H1 (cell line): ENCODE measurements at regions not wholly inside any gene's neighbourhood (a gene's known extent, or its start where the extent isn't known, plus 50 kb on each side); places are given as distances from the start of the nearest gene placed in this dataset.

ENCODE experiments used
- CTCF ChIA-PET: fragments of 300-600 bp; sonication (Branson Sonifier 250); formaldehyde crosslinking; loops from one replicate; lab custom pipeline; 2021; ENCODE audit not compliant: partially characterized antibody; lab: Charles Lee
- POLR2A ChIA-PET: fragments of 300-600 bp; sonication (Branson Sonifier 250); formaldehyde crosslinking; loops from one replicate; lab custom pipeline; 2021; ENCODE audit warnings: inconsistent platforms; ENCODE audit not compliant: partially characterized antibody; lab: Charles Lee
- DNase-seq, 2 experiments: peaks; one replicate each; pipeline versions ENCODE4 v3.0.0 to v3.0.0-alpha.2; 2010 to 2022; ENCODE audit warnings: low spot score in 2 of 2, low read depth in 1 of 2, mixed read lengths in 1 of 2
- FAIRE-seq: peaks from 2 replicates; lab custom pipeline; 2011; peaks lifted over from hg19 to GRCh38; lab: Jason Lieb, UNC
- H2AFZ ChIP-seq: 2 replicates; pipeline ENCODE4 v1.8.1; 2012; ENCODE audit warnings: low read length, inconsistent platforms
- H2AK5ac ChIP-seq: 2 replicates; pipeline ENCODE4 v1.6.1; 2013; ENCODE audit warnings: low read depth, low read length
- H2BK120ac ChIP-seq: replicated peaks from 2 replicates; pipeline ENCODE3; 2013; ENCODE audit warnings: low read depth, low read length, inconsistent platforms
- H2BK12ac ChIP-seq: 2 replicates; pipeline ENCODE4 v1.6.1; 2013; ENCODE audit warnings: low read depth, low read length
- H2BK15ac ChIP-seq: 2 replicates; pipeline ENCODE4 v1.6.1; 2013; ENCODE audit warnings: low read length
- H2BK20ac ChIP-seq: 2 replicates; pipeline ENCODE4 v1.6.1; 2013; ENCODE audit warnings: low read length
- H2BK5ac ChIP-seq: 2 replicates; pipeline ENCODE4 v1.6.1; 2013; ENCODE audit warnings: low read depth, low read length
- H3K14ac ChIP-seq: 2 replicates; pipeline ENCODE4 v1.6.1; 2013; ENCODE audit warnings: inconsistent platforms; ENCODE audit not compliant: insufficient read length
- H3K18ac ChIP-seq: 2 replicates; pipeline ENCODE4 v1.6.1; 2013; ENCODE audit warnings: low read length; ENCODE audit errors: extremely low read depth
- H3K23ac ChIP-seq: 2 replicates; pipeline ENCODE4 v1.6.1; 2013; ENCODE audit warnings: inconsistent platforms; ENCODE audit not compliant: insufficient read length
- H3K23me2 ChIP-seq: 2 replicates; pipeline ENCODE4 v1.6.1; 2013; ENCODE audit warnings: low read depth, low read length
- H3K27ac ChIP-seq: 2 replicates; pipeline ENCODE4 v1.6.1; 2011; ENCODE audit warnings: low read depth, low read length, inconsistent platforms
- H3K27me3 ChIP-seq, 4 experiments: replicated peaks in 1 of 4; 1 replicate in 1 of 4; 2 replicates in 3 of 4; pipeline versions ENCODE4 v1.6.1 to v1.8.1; 2011 to 2013; ENCODE audit warnings: low read length in 3 of 4, mild to moderate bottlenecking in 3 of 4, inconsistent platforms in 2 of 4, mixed read lengths in 2 of 4, moderate library complexity in 1 of 4; ENCODE audit not compliant: control insufficient read depth in 3 of 4, insufficient read depth in 3 of 4; ENCODE audit errors: extremely low read depth in 1 of 4
- H3K36me3 ChIP-seq, 4 experiments: 2 replicates each; pipeline versions ENCODE4 v1.6.1 to v1.8.1; 2011 to 2013; ENCODE audit warnings: mild to moderate bottlenecking in 4 of 4, low read length in 3 of 4, moderate library complexity in 2 of 4, control low read depth in 1 of 4, inconsistent platforms in 1 of 4; ENCODE audit not compliant: insufficient read depth in 4 of 4, control insufficient read depth in 2 of 4
- H3K4ac ChIP-seq: replicated peaks from 2 replicates; pipeline ENCODE3; 2013; ENCODE audit warnings: low read length, low read depth, mixed read lengths, inconsistent platforms; ENCODE audit not compliant: insufficient read length
- H3K4me1 ChIP-seq, 4 experiments: replicated peaks in 1 of 4; 1 replicate in 1 of 4; 2 replicates in 3 of 4; pipeline versions ENCODE4 v1.6.1 to v1.8.1; 2011 to 2013; ENCODE audit warnings: low read length in 3 of 4, inconsistent platforms in 2 of 4, mixed read lengths in 1 of 4; ENCODE audit not compliant: insufficient read depth in 4 of 4, control insufficient read depth in 3 of 4
- H3K4me2 ChIP-seq, 2 experiments: 2 replicates each; pipeline versions ENCODE4 v1.6.1 to v1.8.1; 2011 to 2013; ENCODE audit warnings: low read depth in 2 of 2, low read length in 2 of 2, control low read depth in 1 of 2, inconsistent platforms in 1 of 2, mild to moderate bottlenecking in 1 of 2; ENCODE audit not compliant: insufficient read depth in 1 of 2
- H3K4me3 ChIP-seq, 4 experiments: fragments of 200-600, 300-600 bp in 1 of 4; sonication (generic), shearing (Covaris generic), sonication (Bioruptor Twin) in 1 of 4; 2 replicates each; pipeline versions ENCODE4 v1.5.1 to v1.8.1; 2011 to 2016; ENCODE audit warnings: low read length in 4 of 4, low read depth in 3 of 4, control low read depth in 2 of 4, inconsistent platforms in 2 of 4, mild to moderate bottlenecking in 2 of 4, mixed read lengths in 1 of 4, moderate library complexity in 1 of 4; ENCODE audit not compliant: insufficient read depth in 2 of 4; ENCODE audit errors: extremely low read depth in 1 of 4
- H3K56ac ChIP-seq: replicated peaks from 2 replicates; pipeline ENCODE3; 2013; ENCODE audit warnings: low read depth, mild to moderate bottlenecking, mixed read lengths, low read length, inconsistent platforms; ENCODE audit not compliant: insufficient read length
- H3K79me1 ChIP-seq: 2 replicates; pipeline ENCODE4 v1.6.1; 2013; ENCODE audit warnings: low read depth, low read length, control low read depth
- H3K79me2 ChIP-seq, 2 experiments: 2 replicates each; pipeline versions ENCODE4 v1.6.1 to v1.8.1; 2012 to 2013; ENCODE audit warnings: low read length in 2 of 2, mild to moderate bottlenecking in 2 of 2, inconsistent platforms in 1 of 2; ENCODE audit not compliant: insufficient read depth in 2 of 2, control insufficient read depth in 1 of 2
- H3K9ac ChIP-seq, 4 experiments: replicated peaks in 1 of 4; 1 replicate in 1 of 4; 2 replicates in 3 of 4; pipeline versions ENCODE4 v1.6.1 to v1.8.1; 2011 to 2013; ENCODE audit warnings: low read depth in 3 of 4, low read length in 3 of 4, control low read depth in 2 of 4, mild to moderate bottlenecking in 2 of 4, moderate library complexity in 2 of 4, inconsistent platforms in 1 of 4; ENCODE audit errors: extremely low read depth in 1 of 4
- H3K9me3 ChIP-seq, 2 experiments: 2 replicates each; pipeline versions ENCODE4 v1.6.1 to v1.8.1; 2012 to 2013; ENCODE audit warnings: mild to moderate bottlenecking in 2 of 2, moderate library complexity in 2 of 2, control low read depth in 1 of 2, inconsistent platforms in 1 of 2, low read depth in 1 of 2, low read length in 1 of 2, mixed read lengths in 1 of 2; ENCODE audit not compliant: insufficient read depth in 2 of 2
- H4K20me1 ChIP-seq, 2 experiments: replicated peaks in 1 of 2; 2 replicates each; pipeline versions ENCODE3 to v1.8.1; 2011 to 2013; ENCODE audit warnings: inconsistent platforms in 2 of 2, low read length in 2 of 2, mild to moderate bottlenecking in 1 of 2; ENCODE audit not compliant: insufficient read depth in 2 of 2, control insufficient read depth in 1 of 2
- H4K5ac ChIP-seq: 2 replicates; pipeline ENCODE4 v1.6.1; 2013; ENCODE audit warnings: low read length, low read depth, mixed read lengths, inconsistent platforms; ENCODE audit not compliant: insufficient read length
- H4K8ac ChIP-seq: 2 replicates; pipeline ENCODE4 v1.8.0; 2013; ENCODE audit warnings: mild to moderate bottlenecking, moderate library complexity, low read length, inconsistent platforms; ENCODE audit not compliant: insufficient read depth; ENCODE audit errors: extremely low read depth
- H4K91ac ChIP-seq: replicated peaks from 2 replicates; pipeline ENCODE3; 2013; ENCODE audit warnings: low read length, mixed read lengths, inconsistent platforms; ENCODE audit not compliant: insufficient read length
- ATF2 ChIP-seq: IDR thresholded peaks from 2 replicates; pipeline ENCODE4 v1.6.1; 2012; ENCODE audit warnings: low read length, inconsistent platforms
- BRCA1 ChIP-seq: IDR thresholded peaks from 2 replicates; pipeline ENCODE4 v1.6.1; 2012; ENCODE audit warnings: low read depth, low read length, improper control_type of control experiment
- CBX5 ChIP-seq: fragments of 300-800, 300-1000 bp; sonication (generic); IDR thresholded peaks from 2 replicates; pipeline ENCODE4 v1.7.1; 2016; ENCODE audit warnings: antibody characterized with exemption, low read length, low read depth
- CBX8 ChIP-seq: fragments of 300-800, 300-1000 bp; sonication (generic); IDR thresholded peaks from 2 replicates; pipeline ENCODE4 v1.7.1; 2016; ENCODE audit warnings: low read depth, low read length, borderline replicate concordance
- JUND ChIP-seq: IDR thresholded peaks from 2 replicates; pipeline ENCODE4 v1.6.1; 2011; ENCODE audit warnings: mild to moderate bottlenecking, improper control_type of control experiment, low read length
- KDM1A ChIP-seq: fragments of 200-600, 300-600 bp; sonication (generic); IDR thresholded peaks from 2 replicates; pipeline ENCODE4 v1.7.1; 2016; ENCODE audit warnings: mild to moderate bottlenecking, low read length, borderline replicate concordance
- NANOG ChIP-seq: IDR thresholded peaks from 2 replicates; pipeline ENCODE4 v1.6.1; 2011; ENCODE audit warnings: low read length, low read depth, mild to moderate bottlenecking, inconsistent platforms; ENCODE audit not compliant: insufficient read depth, poor library complexity, severe bottlenecking
- PHF8 ChIP-seq: fragments of 200-600 bp; sonication (generic); conservative IDR thresholded peaks from 2 replicates; pipeline ENCODE4 v1.7.1; 2012; ENCODE audit warnings: low read depth, mild to moderate bottlenecking, inconsistent platforms, low read length, moderate library complexity
- RAD21 ChIP-seq, 2 experiments: IDR thresholded peaks in 1 of 2; conservative IDR thresholded peaks in 1 of 2; 2 replicates each; pipeline ENCODE4 v1.6.1; 2011; ENCODE audit warnings: low read depth in 2 of 2, low read length in 2 of 2, improper control_type of control experiment in 1 of 2, inconsistent platforms in 1 of 2, mild to moderate bottlenecking in 1 of 2, moderate library complexity in 1 of 2
- SRF ChIP-seq: IDR thresholded peaks from 2 replicates; pipeline ENCODE4 v1.6.1; 2011; ENCODE audit warnings: mild to moderate bottlenecking, low read depth, low read length, moderate library complexity
- SUZ12 ChIP-seq: fragments of 200-600 bp; sonication (generic); IDR thresholded peaks from 2 replicates; pipeline ENCODE4 v1.6.1; 2012; ENCODE audit warnings: mild to moderate bottlenecking, inconsistent platforms, low read length, moderate library complexity, mixed read lengths
- TBP ChIP-seq: IDR thresholded peaks from 2 replicates; pipeline ENCODE4 v1.6.1; 2011; ENCODE audit warnings: low read depth, low read length, improper control_type of control experiment
- WGBS, 2 experiments: shearing (Covaris generic) in 1 of 2; methylation state at CpG; one replicate each; pipeline versions ENCODE4 v1.1.6 to v1.1.7; 2013 to 2015; ENCODE audit warnings: low lambda C conversion rate in 2 of 2, mixed read lengths in 2 of 2, inconsistent platforms in 1 of 2, low coverage in 1 of 2, missing lambda C conversion rate in 1 of 2; ENCODE audit not compliant: insufficient replicate concordance in 2 of 2, insufficient coverage in 1 of 2, insufficient read length in 1 of 2; ENCODE audit errors: extremely low coverage in 1 of 2, missing lambda C conversion rate in 1 of 2; 5-methylcytosine and 5-hydroxymethylcytosine counted together

DNA sequence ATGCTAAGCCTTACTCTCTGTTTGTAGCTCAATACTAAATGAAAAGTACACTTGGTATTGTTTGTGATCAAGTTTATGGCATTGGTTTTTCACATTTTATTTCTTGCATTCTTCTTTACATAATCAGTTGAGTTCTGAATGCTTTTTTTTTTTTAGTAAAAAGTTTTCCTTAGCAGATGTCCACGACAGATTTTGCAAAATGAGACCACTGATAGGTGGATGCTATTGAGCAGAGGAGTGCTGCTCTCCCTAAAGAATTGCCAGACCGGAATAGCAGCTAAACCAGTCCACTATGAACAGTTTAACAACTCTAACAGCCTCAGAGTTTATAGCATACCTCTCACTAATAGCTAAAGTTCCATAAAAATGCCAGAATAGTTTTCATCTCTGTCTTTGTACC lies 225.1 kb upstream of the CACNA2D1 start:
- FAIRE-seq, result no peak
- TF ChIP-seq SUZ12, result no peak
- no peak for TF ChIP-seq ATF2
- no peak for TF ChIP-seq SRF
- no peak for TF ChIP-seq RAD21 (IDR thresholded peaks at IDR 0.05 in 1 of 2, conservative IDR thresholded peaks at IDR 0.05 in 1 of 2; ENCODE audit: low read depth in 2 of 2, low read length in 2 of 2)
- TF ChIP-seq PHF8, result no peak
- no peak for TF ChIP-seq CBX5
- TF ChIP-seq BRCA1, result no peak
- TF ChIP-seq NANOG, result no peak
- no peak for TF ChIP-seq TBP
- no peak for TF ChIP-seq JUND
- TF ChIP-seq CBX8, result no peak
- no peak for TF ChIP-seq KDM1A

More for the DNA sequence above, 225.1 kb upstream of the CACNA2D1 start:
- Histone ChIP-seq H2BK5ac (no peak overlapping the region), H4K20me1 (no peaks in the 10 kb centered on the region), H2BK20ac (no peak overlapping the region), H2BK12ac (no peak overlapping the region), H3K36me3 (no peaks in the 10 kb centered on the region), H3K27me3 (no peaks in the 10 kb centered on the region), H2BK120ac (no peak overlapping the region), H3K56ac (no peak overlapping the region), H3K4me3 (no peak overlapping the region), H2AFZ (no peak overlapping the region), H3K9ac (no peak overlapping the region), H3K23me2 (no peaks in the 10 kb centered on the region), H3K27ac (no peak overlapping the region), H3K4me2 (no peak overlapping the region), H4K91ac (no peak overlapping the region), H2AK5ac (no peak overlapping the region), H3K79me1 (no peaks in the 10 kb centered on the region), H4K5ac (no peak overlapping the region), H4K8ac (no peak overlapping the region), H3K4me1 (no peaks in the 10 kb centered on the region), H3K14ac (no peak overlapping the region), H3K79me2 (no peaks in the 10 kb centered on the region), H2BK15ac (no peak overlapping the region), H3K4ac (no peak overlapping the region), H3K9me3 (no peaks in the 10 kb centered on the region), H3K23ac (no peak overlapping the region), H3K18ac (no peak overlapping the region)
- POLR2A ChIA-PET, result no interaction called here
- DNase-seq, result no peak
- CTCF ChIA-PET, result interaction anchor here (0.6 to 1.2 kb wide), 6 partner anchors 9 to 187 kb away, joined by 3 to 7 read pairs (median 4); no protein-coding TSS in a partner anchor
- 93% methylated on average over 2 of the region's 2 CpGs; no CpG with 5 or more reads in 1 of the 2 experiments for WGBS, 2 experiments
